NCI-H524 (cell line): ENCODE measurements at regions not wholly inside any gene's neighbourhood (a gene's known extent, or its start where the extent isn't known, plus 50 kb on each side); places are given as distances from the start of the nearest gene placed in this dataset.

Experiments
- DNase-seq, 2 experiments: peaks; one replicate each; lab custom pipeline; 2025; lab: John Stamatoyannopoulos, UW

DNA sequence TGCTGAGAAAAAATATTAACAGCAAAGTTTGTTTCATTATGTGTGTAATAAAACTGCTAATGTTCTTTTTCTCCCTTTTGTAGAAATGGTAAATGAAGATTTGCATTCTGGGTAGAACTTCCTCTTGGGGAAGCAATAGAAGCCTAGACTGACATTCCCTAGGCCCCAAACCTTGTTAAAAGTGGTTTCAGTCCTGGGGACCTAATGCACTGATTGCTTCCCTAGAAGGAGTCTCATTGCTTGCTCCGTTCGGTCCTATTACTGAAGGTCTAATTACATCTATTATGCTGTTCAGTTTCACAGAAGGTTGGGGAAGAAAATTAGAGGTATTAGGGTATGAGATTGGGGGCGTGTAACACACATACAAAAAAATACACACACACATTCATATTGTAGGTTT is 893.8 kb downstream of the TLE4 start:
- no peak for DNase-seq

DNA sequence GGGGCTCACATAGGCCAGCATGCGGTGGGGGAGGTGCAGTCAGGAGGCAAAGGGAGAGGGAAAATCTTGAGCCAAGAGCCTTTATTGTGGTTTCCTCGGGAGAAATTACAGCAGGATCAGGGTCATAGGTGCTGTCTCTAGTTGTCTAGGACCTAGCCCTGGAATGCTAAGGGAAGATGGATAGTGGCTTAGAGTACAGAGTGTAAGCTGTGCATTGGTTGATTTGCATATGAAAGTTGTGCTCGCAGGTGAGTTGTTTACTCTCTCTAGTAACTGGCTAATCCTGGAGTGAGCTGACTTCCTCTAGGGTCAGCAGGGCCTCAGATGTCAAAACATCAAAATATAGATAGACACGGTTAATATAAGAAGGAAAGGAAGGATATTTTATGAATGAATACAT is 877.7 kb downstream of the TLE4 start:
- no peak for DNase-seq

- DNase-seq, result no peak
Measured at GRCh38 chr9:80448996-80449395, 877.2 kb downstream of the TLE4 start.

DNA sequence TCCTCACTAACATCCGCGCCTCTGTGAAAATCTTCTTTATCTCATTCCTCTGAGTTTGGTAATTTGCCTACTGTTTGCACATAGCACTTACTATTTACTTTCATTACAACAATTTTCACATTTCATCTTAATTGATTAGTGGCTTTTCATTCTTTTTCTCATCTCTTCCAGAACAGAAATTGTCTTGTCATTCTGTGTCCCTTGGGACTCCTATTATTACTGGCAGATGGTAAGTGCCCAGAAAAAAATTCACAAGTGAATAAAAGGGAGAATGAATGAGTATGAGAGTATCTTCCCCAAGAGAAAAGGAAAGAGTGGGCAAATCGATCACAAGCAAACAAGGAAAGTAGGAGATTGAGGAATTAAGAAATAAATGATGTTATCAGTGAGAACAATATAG is 876.1 kb downstream of the TLE4 start:
- DNase-seq, result no peak

- no peak for DNase-seq
Measured at GRCh38 chr9:80440724-80441123, 869.0 kb downstream of the TLE4 start.

DNA sequence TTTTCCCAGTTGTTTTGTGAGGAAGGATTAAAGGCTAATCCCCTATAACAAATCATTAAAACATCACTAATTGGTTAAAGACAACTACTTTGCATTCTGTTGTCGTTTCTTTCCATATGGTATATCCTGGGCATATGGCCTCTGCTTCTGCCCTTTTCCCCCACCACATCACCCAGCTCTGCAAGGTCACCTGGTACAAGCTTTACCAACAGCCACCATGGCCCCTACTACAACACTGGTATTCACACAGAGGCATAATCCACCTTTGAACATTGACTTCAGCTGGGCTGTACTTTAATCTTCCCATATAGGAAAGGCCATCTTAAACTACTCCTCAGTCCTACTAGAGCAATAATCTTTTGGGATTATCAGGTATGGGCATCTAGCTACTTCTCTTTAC is 866.1 kb downstream of the TLE4 start:
- peak; percentile 52 to 86 for DNase-seq

- peak; percentile 56 to 83 for DNase-seq
Measured at GRCh38 chr9:80437091-80437640, 865.4 kb downstream of the TLE4 start.

GRCh38 chr9:80435591-80435990 is 863.8 kb downstream of the TLE4 start:
- no peak for DNase-seq

- no peak for DNase-seq
Measured at GRCh38 chr9:80426992-80427391, 855.2 kb downstream of the TLE4 start.

DNA sequence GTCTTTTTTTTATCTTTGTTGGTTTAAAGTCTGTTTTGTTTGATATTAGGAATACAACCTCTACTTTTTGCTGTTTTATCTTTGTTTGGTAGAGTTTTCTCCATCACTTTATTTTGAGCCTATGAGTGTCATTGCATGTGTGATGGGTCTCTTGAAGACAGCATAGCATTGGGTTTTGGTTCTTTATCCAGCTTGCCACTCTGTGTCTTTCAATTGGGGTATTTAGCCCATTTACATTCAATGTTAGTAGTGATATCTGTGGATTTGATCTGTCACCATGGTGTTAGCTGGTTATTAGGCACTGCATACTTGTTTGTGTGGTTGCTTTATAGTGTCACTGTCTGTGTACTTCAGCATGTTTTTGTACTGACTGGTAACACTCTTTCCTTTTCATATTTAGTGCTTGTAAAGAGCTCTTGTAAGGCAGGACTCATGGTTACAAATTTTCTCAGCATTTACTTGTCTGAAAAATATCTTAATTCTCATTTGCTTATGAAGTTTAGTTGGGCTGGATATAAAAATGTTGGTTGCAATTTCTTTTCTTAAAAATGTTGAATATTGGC is 845.5 kb downstream of the TLE4 start:
- DNase-seq, result no peak

DNA sequence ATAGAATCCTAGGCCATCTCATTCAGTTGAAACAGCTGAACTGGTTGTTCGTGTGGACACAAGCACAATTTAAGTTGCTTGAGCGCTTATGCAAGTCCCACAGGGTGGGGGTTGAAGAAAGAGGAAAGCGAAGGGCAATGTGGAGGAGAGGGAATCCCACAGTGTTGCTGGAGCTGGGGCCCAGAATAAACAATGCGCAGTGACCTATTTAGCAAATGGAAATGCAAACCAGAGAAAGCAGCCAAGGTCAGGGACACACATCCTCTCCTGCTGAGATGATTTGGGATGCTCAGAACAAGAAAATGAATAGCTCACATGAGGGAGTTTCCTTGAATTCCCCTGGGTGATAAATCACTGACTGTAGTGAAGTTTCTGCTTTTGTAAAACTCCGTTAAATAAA is 838.3 kb downstream of the TLE4 start:
- DNase-seq, result no peak

DNA sequence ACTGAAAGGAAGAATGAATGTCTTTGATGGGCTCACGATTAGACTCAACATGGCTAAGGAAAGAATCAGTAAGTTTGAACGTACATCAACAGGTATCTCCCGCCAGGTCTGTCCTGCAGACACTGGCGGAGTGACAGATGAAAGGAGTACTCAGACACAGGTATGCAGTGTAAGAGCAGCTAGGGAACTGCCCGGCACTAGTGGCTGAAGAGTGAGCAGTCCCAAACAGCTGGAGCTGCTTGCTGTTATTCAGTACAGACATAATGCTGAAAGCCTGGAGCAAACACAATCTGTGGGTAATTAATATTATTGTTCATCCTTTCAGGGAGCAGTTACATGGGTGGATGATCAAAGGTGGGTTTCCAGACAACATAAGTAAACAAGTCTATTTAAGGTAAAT is 835.5 kb downstream of the TLE4 start:
- DNase-seq, result no peak

DNA sequence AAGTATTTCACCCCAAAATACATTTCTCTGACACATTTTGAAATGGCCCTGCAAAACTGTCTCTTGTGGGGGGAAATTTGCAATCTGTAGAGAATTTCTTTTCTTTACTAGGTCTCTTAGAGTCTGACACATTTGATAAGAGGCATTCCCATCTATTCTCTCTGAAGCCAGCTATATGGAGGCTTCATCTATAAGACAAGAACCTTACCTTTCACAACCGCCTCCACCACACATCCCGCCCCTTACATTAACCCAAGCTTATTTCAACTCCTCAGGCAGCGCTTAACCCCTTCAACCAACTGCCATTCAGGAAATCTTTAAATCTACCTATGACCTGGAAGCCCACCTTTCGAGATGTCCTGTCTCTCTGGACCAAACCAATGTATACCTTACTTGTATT is 829.5 kb downstream of the TLE4 start:
- no peak for DNase-seq

GRCh38 chr9:80400624-80401230 is 829.0 kb downstream of the TLE4 start:
- DNase-seq, result no peak

- no peak for DNase-seq
Measured at GRCh38 chr9:80399606-80400005, 827.8 kb downstream of the TLE4 start.

- no peak for DNase-seq
Measured at GRCh38 chr9:80387828-80388227, 816.1 kb downstream of the TLE4 start.

GRCh38 chr9:80385246-80385645 is 813.5 kb downstream of the TLE4 start:
- no peak for DNase-seq

- DNase-seq, result no peak
Measured at GRCh38 chr9:80383331-80383730, 811.6 kb downstream of the TLE4 start.

- no peak for DNase-seq
Measured at GRCh38 chr9:80382211-80382891, 810.6 kb downstream of the TLE4 start.

GRCh38 chr9:80380301-80380700 is 808.5 kb downstream of the TLE4 start:
- no peak for DNase-seq

DNA sequence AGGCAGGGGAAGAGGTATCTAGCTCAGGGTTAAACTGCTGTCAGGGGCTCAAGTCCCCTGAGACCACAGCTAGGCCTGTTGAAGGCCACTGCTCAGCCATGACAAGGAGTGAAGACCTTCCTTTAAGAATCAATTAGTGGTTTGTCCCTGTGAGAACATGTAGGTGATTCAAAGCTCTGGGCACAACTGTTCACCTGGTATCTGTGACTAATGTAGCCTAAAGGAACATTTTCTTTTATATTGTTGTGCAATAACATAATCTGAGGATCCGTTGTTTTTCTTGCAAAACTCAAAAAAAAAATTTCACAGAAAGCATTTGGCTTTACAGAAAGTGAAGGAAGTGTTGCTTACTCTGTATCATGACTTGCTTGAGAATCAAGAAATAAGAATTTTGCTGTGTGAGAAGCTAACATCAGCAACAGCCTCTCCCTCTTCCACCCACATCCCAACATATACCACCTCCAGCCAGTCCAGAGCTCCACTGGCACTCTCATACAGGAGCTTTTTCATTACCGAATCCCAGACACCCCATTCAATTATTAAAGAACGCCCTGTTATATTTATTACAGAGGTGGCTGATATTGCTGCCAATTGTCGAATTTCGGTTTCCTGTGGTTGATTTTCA is 807.0 kb downstream of the TLE4 start:
- DNase-seq, result no peak

- peak in 1 of 2 experiments; percentile 0 for DNase-seq
Measured at GRCh38 chr9:80376180-80376579, 804.4 kb downstream of the TLE4 start.

GRCh38 chr9:80375477-80375876 is 803.7 kb downstream of the TLE4 start:
- DNase-seq, result peak; percentile 16 to 73
